Hepatocyte (in vitro differentiated cells): ENCODE measurements at regions not wholly inside any gene's neighbourhood (a gene's known extent, or its start where the extent isn't known, plus 50 kb on each side); places are given as distances from the start of the nearest gene placed in this dataset.

Experiments
- DNase-seq: peaks from one replicate; pipeline ENCODE4 v3.0.0-alpha.2; 2016; ENCODE audit warnings: low spot score
- H2AFZ ChIP-seq: fragments of 200-600 bp; sonication (generic); 2 replicates; pipeline ENCODE4 v1.6.0; 2016; ENCODE audit warnings: antibody characterized with exemption, mild to moderate bottlenecking
- H3K27ac ChIP-seq: fragments of 200-600 bp; sonication (generic); 2 replicates; pipeline ENCODE4 v1.5.1; 2016; ENCODE audit warnings: mild to moderate bottlenecking
- H3K27me3 ChIP-seq: fragments of 200-600 bp; sonication (generic); 2 replicates; pipeline ENCODE4 v1.6.1; 2016
- H3K36me3 ChIP-seq: fragments of 200-600 bp; sonication (generic); replicated peaks from 2 replicates; pipeline ENCODE4 v1.5.1; 2016; ENCODE audit warnings: low read depth; ENCODE audit not compliant: insufficient read depth
- H3K4me1 ChIP-seq: fragments of 200-600 bp; sonication (generic); 2 replicates; pipeline ENCODE4 v1.5.1; 2016; ENCODE audit warnings: mild to moderate bottlenecking, moderate library complexity; ENCODE audit not compliant: insufficient read depth
- H3K4me2 ChIP-seq: fragments of 200-600 bp; sonication (generic); 2 replicates; pipeline ENCODE4 v1.6.0; 2016
- H3K4me3 ChIP-seq: fragments of 200-600 bp; sonication (generic); 2 replicates; pipeline ENCODE4 v1.5.1; 2016; ENCODE audit warnings: mild to moderate bottlenecking
- H3K79me2 ChIP-seq: fragments of 200-600 bp; sonication (generic); 2 replicates; pipeline ENCODE4 v1.6.0; 2017; ENCODE audit warnings: mild to moderate bottlenecking
- H3K9me2 ChIP-seq: fragments of 200-600 bp; sonication (generic); replicated peaks from 2 replicates; pipeline ENCODE4 v1.6.0; 2017; ENCODE audit warnings: mild to moderate bottlenecking; ENCODE audit not compliant: insufficient read depth
- H3K9me3 ChIP-seq: fragments of 200-600 bp; sonication (generic); 2 replicates; pipeline ENCODE4 v1.5.1; 2016; ENCODE audit warnings: low read depth, mild to moderate bottlenecking
- H4K20me1 ChIP-seq: fragments of 200-600 bp; sonication (generic); 2 replicates; pipeline ENCODE4 v1.6.0; 2016; ENCODE audit warnings: mild to moderate bottlenecking; ENCODE audit not compliant: insufficient read depth, poor library complexity, severe bottlenecking
- EZH2 ChIP-seq: fragments of 200-600 bp; sonication (generic); IDR thresholded peaks from 2 replicates; pipeline ENCODE4 v1.6.1; 2016; ENCODE audit warnings: antibody characterized with exemption, mild to moderate bottlenecking, borderline replicate concordance
- EZH2phosphoT487 ChIP-seq: fragments of 200-600 bp; sonication (generic); IDR thresholded peaks from one replicate; pipeline ENCODE4 v1.6.1; 2018; ENCODE audit warnings: antibody characterized with exemption, mild to moderate bottlenecking, low read depth, moderate library complexity; ENCODE audit not compliant: unreplicated experiment, severe bottlenecking
- WGBS: methylation state at CpG from one replicate; pipeline ENCODE4 v1.1.6; 2016; ENCODE audit warnings: low lambda C conversion rate; ENCODE audit errors: missing lambda C conversion rate; 5-methylcytosine and 5-hydroxymethylcytosine counted together
- TF ChIP-seq, protein P1 (sequence below): fragments of 200-600 bp; sonication (generic); IDR thresholded peaks from 2 replicates; pipeline ENCODE4 v1.5.1; 2016; ENCODE audit warnings: antibody characterized with exemption, mild to moderate bottlenecking; ENCODE audit not compliant: poor library complexity

DNA sequence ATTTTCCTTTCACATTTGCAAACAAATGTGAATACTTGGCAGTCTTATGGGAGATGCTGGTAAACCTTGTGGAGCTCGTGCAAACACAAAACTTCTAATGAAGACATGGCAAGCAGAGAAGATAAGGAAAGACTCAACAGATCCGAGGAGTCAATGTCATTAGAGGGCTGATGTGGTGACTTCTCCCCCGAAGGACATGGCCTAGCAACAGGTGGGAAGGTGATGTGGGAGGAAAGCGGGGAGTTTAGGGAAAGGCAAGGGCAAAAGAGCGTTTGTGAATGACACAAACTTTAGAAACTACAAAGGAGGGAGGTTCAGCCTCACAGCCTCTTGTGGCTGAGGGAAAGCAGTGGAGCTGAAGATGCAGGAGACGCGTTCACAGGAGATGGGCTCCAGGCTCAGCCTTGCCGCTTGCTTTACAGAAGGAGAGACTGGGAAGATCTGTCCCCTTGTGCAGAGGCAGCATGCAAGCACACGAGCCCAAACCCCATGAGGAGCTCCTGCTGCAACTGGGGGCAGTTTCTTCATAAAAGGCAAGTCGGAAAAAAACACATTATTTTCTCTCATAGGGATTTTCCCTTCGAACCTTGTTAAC lies 86.6 kb downstream of the SOWAHC start:
- DNase-seq: no peak
- no peak overlapping the region for H2AFZ ChIP-seq
- no peaks in the 10 kb centered on the region for H3K36me3 ChIP-seq
- H3K27me3 ChIP-seq: no peaks in the 10 kb centered on the region
- H3K27ac ChIP-seq: peak overlapping the region; percentile 94
- H3K79me2 ChIP-seq: no peaks in the 10 kb centered on the region
- H3K9me3 ChIP-seq: no peaks in the 10 kb centered on the region
- H4K20me1 ChIP-seq: no peaks in the 10 kb centered on the region
- WGBS: 68% methylated on average over 11 of the region's 11 CpGs
- no peak overlapping the region for H3K4me2 ChIP-seq
- H3K4me1 ChIP-seq: peaks cover 23% of the 10 kb centered on the region
- H3K9me2 ChIP-seq: no peaks in the 10 kb centered on the region
- no peak overlapping the region for H3K4me3 ChIP-seq
- TF ChIP-seq, protein P1, sequence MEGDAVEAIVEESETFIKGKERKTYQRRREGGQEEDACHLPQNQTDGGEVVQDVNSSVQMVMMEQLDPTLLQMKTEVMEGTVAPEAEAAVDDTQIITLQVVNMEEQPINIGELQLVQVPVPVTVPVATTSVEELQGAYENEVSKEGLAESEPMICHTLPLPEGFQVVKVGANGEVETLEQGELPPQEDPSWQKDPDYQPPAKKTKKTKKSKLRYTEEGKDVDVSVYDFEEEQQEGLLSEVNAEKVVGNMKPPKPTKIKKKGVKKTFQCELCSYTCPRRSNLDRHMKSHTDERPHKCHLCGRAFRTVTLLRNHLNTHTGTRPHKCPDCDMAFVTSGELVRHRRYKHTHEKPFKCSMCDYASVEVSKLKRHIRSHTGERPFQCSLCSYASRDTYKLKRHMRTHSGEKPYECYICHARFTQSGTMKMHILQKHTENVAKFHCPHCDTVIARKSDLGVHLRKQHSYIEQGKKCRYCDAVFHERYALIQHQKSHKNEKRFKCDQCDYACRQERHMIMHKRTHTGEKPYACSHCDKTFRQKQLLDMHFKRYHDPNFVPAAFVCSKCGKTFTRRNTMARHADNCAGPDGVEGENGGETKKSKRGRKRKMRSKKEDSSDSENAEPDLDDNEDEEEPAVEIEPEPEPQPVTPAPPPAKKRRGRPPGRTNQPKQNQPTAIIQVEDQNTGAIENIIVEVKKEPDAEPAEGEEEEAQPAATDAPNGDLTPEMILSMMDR: no peak

DNA sequence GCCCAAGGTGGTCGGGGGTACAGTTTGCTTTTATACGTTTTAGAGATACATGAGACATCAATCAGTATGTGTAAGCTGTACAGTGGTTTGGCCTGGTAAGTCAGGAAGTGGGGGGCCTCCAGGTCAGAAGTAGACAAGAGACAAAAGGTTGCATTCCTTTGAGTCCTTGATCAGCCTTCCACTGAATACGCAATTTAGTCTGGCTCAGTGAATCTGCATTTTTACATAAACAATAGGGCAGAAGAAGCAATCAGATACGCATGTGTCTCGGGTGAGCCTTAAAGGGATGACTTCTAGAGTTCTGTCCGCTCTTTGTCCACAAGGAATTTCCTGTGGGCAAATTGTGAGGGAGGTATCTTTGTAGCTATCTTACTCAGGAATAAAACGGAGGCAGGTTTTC lies 87.2 kb downstream of the SOWAHC start:
- Histone ChIP-seq H3K9me3 (no peaks in the 10 kb centered on the region), H3K9me2 (no peaks in the 10 kb centered on the region), H3K27ac (peak overlapping the region; percentile 94), H3K4me1 (peaks cover 23% of the 10 kb centered on the region), H3K4me2 (no peak overlapping the region), H3K36me3 (no peaks in the 10 kb centered on the region), H3K27me3 (no peaks in the 10 kb centered on the region), H2AFZ (no peak overlapping the region), H3K4me3 (no peak overlapping the region), H4K20me1 (no peaks in the 10 kb centered on the region), H3K79me2 (no peaks in the 10 kb centered on the region)
- 71% methylated on average over 7 of the region's 7 CpGs for WGBS
- DNase-seq: no peak
- TF ChIP-seq, protein P1: no peak
- TF ChIP-seq EZH2 (no peak), EZH2phosphoT487 (no peak)

DNA sequence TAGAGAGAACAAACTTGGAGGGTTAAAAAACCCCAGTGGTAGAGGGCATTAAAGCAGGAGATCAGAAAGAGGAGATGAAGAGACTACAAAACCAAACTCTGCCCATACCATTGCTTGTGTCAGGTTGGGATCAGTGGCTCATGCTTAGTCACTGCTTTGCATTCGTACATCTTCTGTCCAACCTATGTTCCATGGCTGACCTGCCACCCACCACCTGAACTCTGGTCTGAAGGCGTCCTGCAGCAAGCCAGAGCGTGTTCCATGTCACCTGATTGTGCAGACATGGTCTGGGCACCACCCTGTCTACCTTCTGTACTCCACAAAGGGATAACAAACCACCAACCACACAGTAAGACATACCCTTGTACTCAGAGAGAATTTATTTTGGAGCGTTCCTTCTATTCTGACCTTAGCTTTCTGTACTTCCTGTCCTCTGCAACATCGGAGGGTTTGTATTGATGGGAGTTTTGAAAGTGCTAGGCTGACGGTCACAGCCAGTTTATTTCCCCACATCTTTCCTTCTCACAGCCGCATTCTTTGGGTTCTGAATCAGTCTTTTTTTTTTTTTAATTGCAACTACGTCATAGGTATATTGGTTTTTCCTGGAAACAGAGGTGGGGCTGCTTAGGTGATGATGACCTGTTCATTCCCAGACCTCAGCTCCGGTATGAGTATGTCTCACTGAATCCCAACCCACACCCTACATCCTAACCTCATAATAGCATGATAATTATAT lies 88.3 kb downstream of the SOWAHC start:
- no peak for TF ChIP-seq EZH2phosphoT487
- TF ChIP-seq, protein P1: no peak
- no peak for TF ChIP-seq EZH2
- Histone ChIP-seq H3K9me2 (no peaks in the 10 kb centered on the region), H2AFZ (no peak overlapping the region), H3K79me2 (no peaks in the 10 kb centered on the region), H4K20me1 (no peaks in the 10 kb centered on the region), H3K27ac (peak overlapping the region; percentile 77), H3K4me1 (peaks cover 23% of the 10 kb centered on the region), H3K36me3 (no peaks in the 10 kb centered on the region), H3K27me3 (no peaks in the 10 kb centered on the region), H3K4me3 (no peak overlapping the region), H3K9me3 (no peaks in the 10 kb centered on the region), H3K4me2 (peak overlapping the region; percentile 5)
- 82% methylated on average over 9 of the region's 9 CpGs for WGBS
- no peak for DNase-seq
